ENCODE measurements at regions not wholly inside any gene's neighbourhood (a gene's known extent, or its start where the extent isn't known, plus 50 kb on each side); places are given as distances from the start of the nearest gene placed in this dataset.
"Not testable (repeated sequence)": the region's sequence is repeated elsewhere in the genome, so short reads cannot be mapped to it uniquely, and the experiment has no call there.

DNA sequence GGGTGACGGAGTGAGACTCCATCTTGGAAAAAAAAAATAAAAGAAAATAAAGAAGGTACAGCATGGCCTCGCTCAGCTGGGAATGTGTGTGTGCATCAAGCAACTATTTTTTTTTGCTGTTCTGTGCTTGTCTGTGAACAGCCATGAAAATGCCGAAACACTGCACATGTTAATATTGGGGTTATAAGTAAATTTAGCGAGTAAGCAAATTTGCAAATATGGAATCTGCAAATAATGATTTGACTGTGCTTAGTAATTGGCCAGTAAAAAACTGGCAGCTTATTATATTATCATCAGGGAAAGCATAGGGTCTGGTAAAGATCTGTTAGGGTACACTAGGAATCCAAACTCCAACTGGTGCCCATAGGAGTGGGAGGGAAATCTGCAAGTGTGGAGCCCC, 278.1 kb upstream of the KLF4 start:
- no peaks in the 10 kb centered on the region for H3K36me3 Mint-ChIP-seq (ENCODE audit: unreplicated experiment)
- peaks cover 13% of the 10 kb centered on the region for H3K9me3 Mint-ChIP-seq (ENCODE audit: unreplicated experiment)
- no peaks in the 10 kb centered on the region for H3K4me1 Mint-ChIP-seq (ENCODE audit: unreplicated experiment)
- DNase-seq (ENCODE audit: extremely low spot score, unreplicated experiment): no peak
- TF ChIP-seq, protein P1, sequence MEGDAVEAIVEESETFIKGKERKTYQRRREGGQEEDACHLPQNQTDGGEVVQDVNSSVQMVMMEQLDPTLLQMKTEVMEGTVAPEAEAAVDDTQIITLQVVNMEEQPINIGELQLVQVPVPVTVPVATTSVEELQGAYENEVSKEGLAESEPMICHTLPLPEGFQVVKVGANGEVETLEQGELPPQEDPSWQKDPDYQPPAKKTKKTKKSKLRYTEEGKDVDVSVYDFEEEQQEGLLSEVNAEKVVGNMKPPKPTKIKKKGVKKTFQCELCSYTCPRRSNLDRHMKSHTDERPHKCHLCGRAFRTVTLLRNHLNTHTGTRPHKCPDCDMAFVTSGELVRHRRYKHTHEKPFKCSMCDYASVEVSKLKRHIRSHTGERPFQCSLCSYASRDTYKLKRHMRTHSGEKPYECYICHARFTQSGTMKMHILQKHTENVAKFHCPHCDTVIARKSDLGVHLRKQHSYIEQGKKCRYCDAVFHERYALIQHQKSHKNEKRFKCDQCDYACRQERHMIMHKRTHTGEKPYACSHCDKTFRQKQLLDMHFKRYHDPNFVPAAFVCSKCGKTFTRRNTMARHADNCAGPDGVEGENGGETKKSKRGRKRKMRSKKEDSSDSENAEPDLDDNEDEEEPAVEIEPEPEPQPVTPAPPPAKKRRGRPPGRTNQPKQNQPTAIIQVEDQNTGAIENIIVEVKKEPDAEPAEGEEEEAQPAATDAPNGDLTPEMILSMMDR (IDR thresholded peaks at IDR 0.05): no peak
- no peak overlapping the region for H3K4me3 Mint-ChIP-seq (ENCODE audit: unreplicated experiment)
- H3K27me3 Mint-ChIP-seq (ENCODE audit: unreplicated experiment): peaks cover 4% of the 10 kb centered on the region
- H3K27ac Mint-ChIP-seq (ENCODE audit: unreplicated experiment): no peak overlapping the region

GRCh38 chr9:107763469-107763868, 273.9 kb upstream of the KLF4 start:
- not testable (repeated sequence) for DNase-seq (ENCODE audit: extremely low spot score, unreplicated experiment); H3K36me3 Mint-ChIP-seq (ENCODE audit: unreplicated experiment); H3K27me3 Mint-ChIP-seq (ENCODE audit: unreplicated experiment); H3K4me1 Mint-ChIP-seq (ENCODE audit: unreplicated experiment); H3K4me3 Mint-ChIP-seq (ENCODE audit: unreplicated experiment); H3K27ac Mint-ChIP-seq (ENCODE audit: unreplicated experiment)
- H3K9me3 Mint-ChIP-seq (ENCODE audit: unreplicated experiment): peaks cover 14% of the 10 kb centered on the region

GRCh38 chr9:107761307-107761706, 271.7 kb upstream of the KLF4 start:
- H3K4me1 Mint-ChIP-seq (ENCODE audit: unreplicated experiment): no peaks in the 10 kb centered on the region
- no peak overlapping the region for H3K27ac Mint-ChIP-seq (ENCODE audit: unreplicated experiment)
- no peaks in the 10 kb centered on the region for H3K36me3 Mint-ChIP-seq (ENCODE audit: unreplicated experiment)
- DNase-seq (ENCODE audit: extremely low spot score, unreplicated experiment): no peak
- H3K4me3 Mint-ChIP-seq (ENCODE audit: unreplicated experiment): no peak overlapping the region
- TF ChIP-seq, protein P1 (IDR thresholded peaks at IDR 0.05): no peak
- H3K9me3 Mint-ChIP-seq (ENCODE audit: unreplicated experiment): peaks cover 14% of the 10 kb centered on the region
- H3K27me3 Mint-ChIP-seq (ENCODE audit: unreplicated experiment): peaks cover 4% of the 10 kb centered on the region

- peaks cover 4% of the 10 kb centered on the region for H3K27me3 Mint-ChIP-seq (ENCODE audit: unreplicated experiment)
- H3K9me3 Mint-ChIP-seq (ENCODE audit: unreplicated experiment): peaks cover 14% of the 10 kb centered on the region
- peaks cover 3% of the 10 kb centered on the region for H3K4me1 Mint-ChIP-seq (ENCODE audit: unreplicated experiment)
- no peaks in the 10 kb centered on the region for H3K36me3 Mint-ChIP-seq (ENCODE audit: unreplicated experiment)
- H3K4me3 Mint-ChIP-seq (ENCODE audit: unreplicated experiment): no peak overlapping the region
- no peak overlapping the region for H3K27ac Mint-ChIP-seq (ENCODE audit: unreplicated experiment)
- DNase-seq (ENCODE audit: extremely low spot score, unreplicated experiment): no peak
- TF ChIP-seq, protein P1 (IDR thresholded peaks at IDR 0.05): no peak
Measured at GRCh38 chr9:107760469-107761242, 271.1 kb upstream of the KLF4 start.

DNA sequence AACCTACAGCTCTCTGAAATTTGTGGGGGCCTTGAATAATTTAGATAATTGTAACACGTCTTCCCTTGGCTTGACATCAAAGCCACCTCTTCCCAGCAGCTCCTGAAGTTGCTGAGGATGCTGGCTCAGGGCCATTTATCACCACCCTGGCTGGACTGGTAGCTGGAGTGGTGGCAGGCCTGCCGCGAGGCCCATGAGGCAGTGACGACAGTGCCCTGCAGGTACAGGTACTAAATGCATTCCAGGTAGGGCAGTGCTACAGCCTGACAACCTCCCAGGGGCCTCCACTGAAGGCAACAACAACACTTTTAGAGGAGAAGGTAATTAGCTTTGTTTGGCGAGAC, 270.2 kb upstream of the KLF4 start:
- Mint-ChIP-seq H3K4me3 (ENCODE audit: unreplicated experiment) (no peak overlapping the region), H3K36me3 (ENCODE audit: unreplicated experiment) (no peaks in the 10 kb centered on the region), H3K27me3 (ENCODE audit: unreplicated experiment) (peaks cover 4% of the 10 kb centered on the region), H3K9me3 (ENCODE audit: unreplicated experiment) (peaks cover 14% of the 10 kb centered on the region), H3K27ac (ENCODE audit: unreplicated experiment) (no peak overlapping the region), H3K4me1 (ENCODE audit: unreplicated experiment) (peaks cover 11% of the 10 kb centered on the region)
- no peak for DNase-seq (ENCODE audit: extremely low spot score, unreplicated experiment)
- TF ChIP-seq, protein P1 (IDR thresholded peaks at IDR 0.05): no peak

All from osteocyte (in vitro differentiated cells).